ENCODE measurements at regions not wholly inside any gene's neighbourhood (a gene's known extent, or its start where the extent isn't known, plus 50 kb on each side); places are given as distances from the start of the nearest gene placed in this dataset.

- H3K4me3 ChIP-seq (ENCODE audit: low read depth, low read length): no peak overlapping the region
- DNase-seq (ENCODE audit: low read depth, low spot score): no peak
- TF ChIP-seq, protein P1, sequence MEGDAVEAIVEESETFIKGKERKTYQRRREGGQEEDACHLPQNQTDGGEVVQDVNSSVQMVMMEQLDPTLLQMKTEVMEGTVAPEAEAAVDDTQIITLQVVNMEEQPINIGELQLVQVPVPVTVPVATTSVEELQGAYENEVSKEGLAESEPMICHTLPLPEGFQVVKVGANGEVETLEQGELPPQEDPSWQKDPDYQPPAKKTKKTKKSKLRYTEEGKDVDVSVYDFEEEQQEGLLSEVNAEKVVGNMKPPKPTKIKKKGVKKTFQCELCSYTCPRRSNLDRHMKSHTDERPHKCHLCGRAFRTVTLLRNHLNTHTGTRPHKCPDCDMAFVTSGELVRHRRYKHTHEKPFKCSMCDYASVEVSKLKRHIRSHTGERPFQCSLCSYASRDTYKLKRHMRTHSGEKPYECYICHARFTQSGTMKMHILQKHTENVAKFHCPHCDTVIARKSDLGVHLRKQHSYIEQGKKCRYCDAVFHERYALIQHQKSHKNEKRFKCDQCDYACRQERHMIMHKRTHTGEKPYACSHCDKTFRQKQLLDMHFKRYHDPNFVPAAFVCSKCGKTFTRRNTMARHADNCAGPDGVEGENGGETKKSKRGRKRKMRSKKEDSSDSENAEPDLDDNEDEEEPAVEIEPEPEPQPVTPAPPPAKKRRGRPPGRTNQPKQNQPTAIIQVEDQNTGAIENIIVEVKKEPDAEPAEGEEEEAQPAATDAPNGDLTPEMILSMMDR (IDR thresholded peaks at IDR 0.05; ENCODE audit: low read depth, low read length): no peak
- in situ Hi-C loops (cut with HindIII; ENCODE audit: low sequenced_read_pairs): no loop called here
These were observed 1183.9 kb downstream of the DIAPH3 start for GRCh38 chr13:58979851-58980250.

DNA sequence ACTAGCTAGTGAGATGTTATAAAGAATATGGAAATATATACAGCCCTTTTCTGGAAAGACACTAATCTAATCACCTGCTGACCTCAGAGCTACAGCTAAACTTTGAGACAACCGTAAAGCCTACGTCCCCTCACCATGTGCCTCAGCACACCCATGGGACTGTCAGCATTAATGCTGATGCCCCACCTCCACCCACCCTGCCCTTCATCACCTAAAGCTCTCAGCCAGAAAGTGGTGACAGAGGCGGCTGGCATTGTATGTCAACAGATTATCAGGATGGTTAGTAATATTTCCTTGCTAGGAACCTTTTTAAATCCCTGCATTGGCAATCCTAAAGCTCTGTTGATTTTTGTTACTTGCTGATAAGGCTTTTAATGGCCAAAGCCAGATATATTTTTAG is 1177.9 kb downstream of the DIAPH3 start:
- TF ChIP-seq, protein P1 (IDR thresholded peaks at IDR 0.05; ENCODE audit: low read depth, low read length): no peak
- in situ Hi-C loops (cut with HindIII; ENCODE audit: low sequenced_read_pairs): no loop called here
- no peak overlapping the region for H3K4me3 ChIP-seq (ENCODE audit: low read depth, low read length)
- DNase-seq (ENCODE audit: low read depth, low spot score): no peak

DNA sequence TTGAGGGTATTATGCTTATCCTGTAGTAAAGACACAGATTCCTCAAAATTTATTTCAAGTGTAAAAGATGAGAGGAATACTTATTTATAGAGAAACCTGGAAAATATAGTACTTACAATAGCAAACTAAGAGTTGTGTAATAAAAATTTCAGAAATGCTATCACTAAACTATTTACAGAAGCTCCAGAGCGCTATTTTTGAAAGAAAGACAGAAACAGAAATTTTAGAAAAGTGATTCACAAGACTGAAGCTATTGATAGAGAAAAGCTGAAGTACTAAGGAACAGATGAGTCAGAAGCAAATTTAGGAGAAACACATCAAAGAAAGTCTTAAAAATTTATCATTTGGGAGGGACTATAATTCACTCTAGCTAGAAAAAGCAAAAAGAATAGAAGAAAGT is 1174.2 kb downstream of the DIAPH3 start:
- TF ChIP-seq, protein P1 (IDR thresholded peaks at IDR 0.05; ENCODE audit: low read depth, low read length): no peak
- in situ Hi-C loops (cut with HindIII; ENCODE audit: low sequenced_read_pairs): no loop called here

DNA sequence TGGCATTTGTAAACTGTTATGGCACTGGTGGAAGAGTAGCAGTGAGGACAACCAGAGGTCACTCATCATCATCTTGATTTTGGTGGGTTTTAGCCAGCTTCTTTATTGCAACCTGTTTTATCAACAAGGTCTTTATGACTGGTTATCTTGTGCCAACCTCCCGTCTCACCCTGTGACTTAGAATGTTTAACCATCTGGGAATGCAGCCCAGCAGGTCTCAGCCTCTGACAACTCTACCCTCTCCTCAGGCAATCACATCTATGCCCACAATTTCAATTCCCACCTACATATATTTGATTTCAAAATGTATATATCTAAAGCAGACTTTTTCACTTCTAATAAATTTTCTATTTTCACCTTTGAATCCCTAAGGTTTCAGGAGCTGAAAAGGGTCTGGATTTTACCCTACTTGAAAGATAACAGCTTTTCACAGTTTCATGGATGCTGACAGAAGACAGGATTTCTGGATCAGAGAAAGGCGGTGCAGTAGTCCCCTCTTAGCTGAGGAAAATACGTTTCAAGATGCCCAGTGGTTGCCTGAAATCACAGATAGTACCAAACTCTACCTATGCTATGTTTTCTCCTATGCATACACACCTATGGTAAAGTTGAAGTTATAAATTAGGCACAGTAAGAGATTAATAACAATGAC is 1171.8 kb downstream of the DIAPH3 start:
- in situ Hi-C loops (cut with HindIII; ENCODE audit: low sequenced_read_pairs): no loop called here
- H3K4me3 ChIP-seq (ENCODE audit: low read depth, low read length): no peak overlapping the region
- no peak for DNase-seq (ENCODE audit: low read depth, low spot score)
- TF ChIP-seq, protein P1 (IDR thresholded peaks at IDR 0.05; ENCODE audit: low read depth, low read length): no peak

More for the DNA sequence above, 1174.2 kb downstream of the DIAPH3 start:
- DNase-seq (ENCODE audit: low read depth, low spot score): no peak
- H3K4me3 ChIP-seq (ENCODE audit: low read depth, low read length): no peak overlapping the region

- no peak overlapping the region for H3K4me3 ChIP-seq (ENCODE audit: low read depth, low read length)
- TF ChIP-seq, protein P1 (IDR thresholded peaks at IDR 0.05; ENCODE audit: low read depth, low read length): no peak
- in situ Hi-C loops (cut with HindIII; ENCODE audit: low sequenced_read_pairs): no loop called here
- no peak for DNase-seq (ENCODE audit: low read depth, low spot score)
These were observed 1171.2 kb downstream of the DIAPH3 start for GRCh38 chr13:58992478-58993042.

DNA sequence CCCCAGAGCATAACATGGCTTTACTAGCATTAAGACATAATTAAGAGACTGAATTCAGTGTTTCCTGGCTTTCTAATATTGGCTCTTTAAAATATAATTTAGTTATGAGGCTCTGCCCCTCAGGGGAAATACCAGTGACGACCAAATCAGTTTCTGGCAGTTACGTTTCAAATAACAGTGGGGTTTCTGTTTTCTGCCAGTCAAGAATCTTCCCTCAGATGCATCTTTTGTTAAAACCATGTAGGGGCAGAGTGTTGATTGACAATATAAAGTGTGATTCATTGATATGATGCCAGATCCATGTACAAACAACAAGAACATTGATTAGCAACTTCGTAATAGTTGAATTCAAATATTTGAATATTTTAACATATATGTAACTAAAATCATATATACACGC is 1169.7 kb downstream of the DIAPH3 start:
- in situ Hi-C loops (cut with HindIII; ENCODE audit: low sequenced_read_pairs): no loop called here

More for the DNA sequence above, 1169.7 kb downstream of the DIAPH3 start:
- TF ChIP-seq, protein P1 (IDR thresholded peaks at IDR 0.05; ENCODE audit: low read depth, low read length): no peak
- no peak for DNase-seq (ENCODE audit: low read depth, low spot score)
- no peak overlapping the region for H3K4me3 ChIP-seq (ENCODE audit: low read depth, low read length)
